GM18907 (cell line): ENCODE measurements at regions not wholly inside any gene's neighbourhood (a gene's known extent, or its start where the extent isn't known, plus 50 kb on each side); places are given as distances from the start of the nearest gene placed in this dataset.

Experiments
- ATAC-seq: cut with Tn5 transposase; IDR thresholded peaks from one replicate; pipeline ENCODE4 v1.9.1; 2021; ENCODE audit warnings: mild to moderate bottlenecking, moderate library complexity; ENCODE audit not compliant: unreplicated experiment

DNA sequence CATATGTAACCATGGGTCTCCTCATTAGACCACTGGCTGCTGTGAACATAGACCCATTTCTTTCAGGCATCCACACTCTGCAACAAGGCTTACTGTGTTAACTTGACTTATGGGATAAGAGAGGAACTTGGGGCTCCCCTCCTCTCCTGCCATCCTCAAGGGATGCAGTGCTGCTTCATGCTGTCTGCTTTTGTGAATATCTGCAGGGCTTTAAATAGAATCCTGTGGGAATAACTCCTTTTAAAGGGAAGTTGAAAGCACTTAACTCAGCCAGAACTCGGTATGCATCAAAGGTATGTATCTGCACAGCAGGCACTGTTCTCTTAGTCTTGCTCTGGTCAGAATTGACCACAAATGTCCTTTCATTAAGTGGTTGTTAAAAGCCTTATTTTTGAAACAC is 222.5 kb upstream of the KIRREL3 start:
- ATAC-seq: no peak

GRCh38 chr11:127219704-127220103 is 219.1 kb upstream of the KIRREL3 start:
- ATAC-seq: no peak

DNA sequence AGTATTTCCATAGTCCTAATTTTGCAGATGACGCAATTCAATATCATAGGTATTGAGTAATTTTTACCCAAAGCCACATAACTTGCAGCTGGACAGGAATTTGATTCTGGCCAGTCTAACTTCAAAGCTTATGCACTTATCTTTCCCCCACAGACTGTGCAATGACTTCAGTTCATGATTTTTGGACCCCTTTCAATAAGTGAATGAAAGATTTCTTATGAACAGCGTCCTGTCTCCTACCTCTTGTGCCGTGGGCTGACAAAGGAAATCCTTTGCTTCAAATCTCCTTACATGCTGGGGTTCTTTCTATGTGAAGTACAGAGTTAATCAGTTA is 217.7 kb upstream of the KIRREL3 start:
- ATAC-seq: no peak

- ATAC-seq: no peak
Observed at GRCh38 chr11:127217452-127218274, 217.1 kb upstream of the KIRREL3 start.

- no peak for ATAC-seq
Observed at GRCh38 chr11:127205688-127206217, 205.2 kb upstream of the KIRREL3 start.

DNA sequence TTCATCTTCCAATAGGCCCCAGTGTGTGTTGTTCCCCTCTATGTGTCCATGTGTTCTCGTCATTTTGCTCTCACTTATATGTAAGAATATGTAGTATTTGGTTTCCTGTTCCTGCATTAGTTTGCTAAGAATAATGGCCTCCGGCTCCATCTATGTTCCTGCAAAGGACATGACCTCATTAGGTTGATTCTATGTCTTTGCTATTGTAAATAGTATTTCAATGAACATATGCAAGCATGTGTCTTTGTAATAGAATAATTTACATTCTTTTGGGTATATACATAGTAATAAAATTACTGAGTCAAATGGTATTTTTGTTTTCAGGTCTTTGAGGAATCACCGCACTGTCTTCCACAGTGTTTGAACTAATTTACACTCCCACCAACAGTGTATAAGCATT is 202.9 kb upstream of the KIRREL3 start:
- no peak for ATAC-seq

- ATAC-seq: no peak
Observed at GRCh38 chr11:127202105-127202504, 201.5 kb upstream of the KIRREL3 start.

GRCh38 chr11:127199306-127199801 is 198.8 kb upstream of the KIRREL3 start:
- ATAC-seq: no peak

DNA sequence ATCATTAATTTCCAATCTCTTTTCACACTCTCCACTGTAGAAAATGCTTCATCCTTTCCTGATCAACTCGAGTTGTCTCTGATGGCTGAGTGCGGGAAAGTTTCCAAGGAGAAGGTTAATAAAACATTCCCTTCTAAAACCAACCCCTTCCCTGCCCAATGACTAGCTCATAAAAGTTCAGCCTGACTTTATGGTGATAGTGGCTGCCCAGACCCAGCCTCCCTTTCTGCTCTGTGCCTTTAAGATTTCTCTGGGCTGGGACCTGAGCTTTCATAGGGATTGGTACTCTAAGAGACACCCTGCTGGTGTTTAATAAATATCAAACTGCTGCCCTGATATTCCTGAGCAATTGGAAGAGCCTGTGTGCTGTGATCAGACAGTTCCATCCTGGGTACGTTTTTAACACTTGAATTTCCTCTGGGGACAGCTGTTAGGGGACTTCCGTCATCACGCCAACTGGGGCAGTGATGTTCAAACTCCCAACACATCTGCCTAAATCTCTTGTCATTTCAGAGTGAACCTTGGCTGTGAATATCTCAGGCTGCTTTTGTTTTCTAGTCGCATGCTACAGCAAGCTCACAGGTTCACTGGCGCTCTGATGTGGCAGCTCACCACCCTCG is 195.0 kb upstream of the KIRREL3 start:
- no peak for ATAC-seq

- no peak for ATAC-seq
Observed at GRCh38 chr11:127194521-127194920, 194.0 kb upstream of the KIRREL3 start.

GRCh38 chr11:127193950-127194349 is 193.4 kb upstream of the KIRREL3 start:
- ATAC-seq: no peak

GRCh38 chr11:127191689-127192088 is 191.1 kb upstream of the KIRREL3 start:
- no peak for ATAC-seq

DNA sequence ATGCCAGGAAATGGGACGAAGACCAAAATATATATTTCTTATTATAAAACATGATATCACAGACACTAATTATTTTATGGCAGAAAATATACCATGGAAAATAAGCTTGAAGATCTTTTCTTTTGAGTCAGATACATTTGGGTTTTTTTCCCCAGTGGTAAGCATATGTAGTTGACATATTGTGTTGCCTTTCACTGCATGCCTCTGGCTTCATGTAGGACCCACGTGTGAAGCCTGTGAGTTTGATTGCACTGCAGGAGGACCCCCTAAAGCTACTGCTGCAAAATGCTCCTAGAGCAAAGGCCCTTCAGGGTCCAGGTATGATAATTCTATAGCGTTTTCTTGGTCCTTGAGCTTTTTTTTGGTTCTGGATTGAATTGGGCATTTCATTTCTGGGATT is 190.7 kb upstream of the KIRREL3 start:
- no peak for ATAC-seq

DNA sequence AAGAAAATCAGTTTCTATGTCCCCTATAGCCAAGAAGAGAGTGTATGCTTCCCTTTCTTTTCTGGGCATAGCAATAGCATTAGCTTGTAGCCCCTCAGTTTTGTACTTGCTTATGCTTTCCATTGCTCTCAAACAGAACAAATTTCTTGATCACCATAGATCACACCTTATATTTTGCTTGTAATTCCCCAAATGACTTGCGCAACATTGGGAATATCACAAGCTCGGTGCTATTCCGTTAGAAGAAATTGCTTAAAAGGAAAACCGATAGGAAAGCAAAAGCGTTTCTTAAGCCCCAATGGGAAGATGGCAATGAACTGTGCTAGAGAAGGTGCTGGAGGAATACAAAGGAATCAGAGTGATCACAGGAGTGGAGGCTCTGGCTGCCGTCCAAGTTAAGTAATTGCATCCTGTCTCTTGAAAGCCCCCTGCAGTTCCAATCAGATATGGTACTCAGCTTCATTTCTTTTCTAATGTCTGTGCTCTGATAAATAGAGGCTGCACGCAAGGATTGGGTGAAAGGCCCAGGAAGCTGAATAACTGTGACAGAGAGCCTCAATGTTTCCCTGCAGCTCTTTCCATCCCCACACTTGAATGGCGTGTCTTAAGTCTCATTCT is 182.1 kb upstream of the KIRREL3 start:
- ATAC-seq: no peak

- ATAC-seq: no peak
Observed at GRCh38 chr11:127157225-127157624, 156.7 kb upstream of the KIRREL3 start.

GRCh38 chr11:127149410-127149809 is 148.8 kb upstream of the KIRREL3 start:
- no peak for ATAC-seq

GRCh38 chr11:127143251-127143650 is 142.7 kb upstream of the KIRREL3 start:
- no peak for ATAC-seq

DNA sequence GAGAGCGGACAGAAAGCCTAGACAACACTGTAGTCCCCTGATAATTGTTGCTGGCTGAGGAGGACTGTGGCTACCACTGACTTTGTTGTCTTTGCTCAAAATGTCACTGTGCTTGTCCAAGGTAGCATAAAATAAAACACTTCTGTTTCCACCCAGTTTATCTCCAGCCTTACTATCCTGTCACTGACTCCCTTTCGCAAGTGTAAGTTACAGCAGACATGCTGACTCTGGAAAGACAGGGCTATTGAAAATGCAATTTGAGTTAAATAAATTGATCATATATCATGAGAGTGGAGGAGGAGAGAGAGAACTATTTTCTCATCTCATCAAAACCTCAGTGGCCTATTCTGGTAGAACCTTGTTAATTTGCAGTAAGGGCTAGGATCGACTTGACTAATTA is 138.0 kb upstream of the KIRREL3 start:
- no peak for ATAC-seq

DNA sequence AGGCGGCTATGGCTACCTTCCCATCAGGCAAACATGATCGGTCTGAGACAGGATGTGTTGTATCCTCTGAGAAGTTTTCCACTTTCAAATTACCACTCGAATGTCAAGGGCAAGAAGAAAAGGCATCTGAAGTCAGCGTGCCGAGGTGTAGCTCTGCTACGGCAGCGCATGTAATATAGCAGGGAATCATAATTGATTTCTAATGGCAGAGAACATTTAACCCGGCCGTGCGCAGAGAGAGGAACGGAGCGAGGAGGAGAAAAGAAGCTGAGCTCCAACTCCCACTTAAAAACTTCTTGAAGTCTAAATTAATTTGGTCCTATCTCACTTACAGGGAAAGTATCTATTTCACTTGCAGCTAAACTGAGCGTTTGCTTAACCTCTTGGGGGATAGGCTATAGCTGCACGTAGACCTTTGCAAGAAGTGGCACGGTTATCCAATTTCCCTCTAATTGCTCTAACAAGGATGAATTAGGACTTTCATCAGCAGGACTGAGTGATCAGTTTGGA is 137.3 kb upstream of the KIRREL3 start:
- ATAC-seq: no peak

GRCh38 chr11:127136438-127136837 is 135.9 kb upstream of the KIRREL3 start:
- no peak for ATAC-seq

DNA sequence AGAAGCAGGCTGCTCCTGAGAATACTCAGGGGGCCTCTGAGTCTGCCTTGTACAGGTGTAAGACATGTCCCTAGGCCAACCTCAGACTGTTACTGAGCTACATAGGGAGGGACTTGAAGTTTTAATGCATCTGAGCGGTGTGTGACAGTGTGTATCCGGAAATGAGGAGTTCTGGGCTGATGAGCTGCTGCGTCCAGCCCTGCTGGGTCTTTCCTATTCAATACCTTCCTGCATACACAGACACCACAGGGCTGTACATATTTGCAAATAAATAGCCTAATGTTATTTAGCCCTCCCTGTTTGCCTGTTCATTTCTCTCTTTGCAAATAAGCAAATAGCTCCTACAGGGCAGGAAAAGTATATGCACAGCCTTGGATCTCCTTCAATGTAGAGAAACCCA is 134.7 kb upstream of the KIRREL3 start:
- ATAC-seq: no peak

- ATAC-seq: no peak
Observed at GRCh38 chr11:127133061-127133460, 132.5 kb upstream of the KIRREL3 start.
